ENCODE measurements at regions not wholly inside any gene's neighbourhood (a gene's known extent, or its start where the extent isn't known, plus 50 kb on each side); places are given as distances from the start of the nearest gene placed in this dataset.

DNA sequence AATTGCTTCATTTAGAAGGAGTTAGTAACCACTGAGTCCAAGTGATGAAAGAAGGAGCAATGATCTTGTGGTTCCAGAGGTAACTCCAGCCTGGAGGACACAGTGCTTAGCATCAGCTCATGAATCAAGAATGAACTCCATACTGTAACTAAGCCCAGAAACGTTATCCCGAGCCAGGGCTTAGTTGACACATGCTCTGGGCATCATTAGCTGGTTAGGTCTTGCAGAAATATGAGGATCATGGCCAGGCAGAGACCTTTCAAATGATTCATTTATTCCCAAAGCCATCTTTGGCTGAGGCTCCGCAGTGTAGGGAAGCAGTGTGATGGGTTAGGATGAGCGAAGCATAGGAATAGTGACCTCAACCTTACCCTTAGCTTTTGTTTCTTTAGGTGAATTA, 277.4 kb downstream of the FAM76B start:
- TF ChIP-seq, protein P1, sequence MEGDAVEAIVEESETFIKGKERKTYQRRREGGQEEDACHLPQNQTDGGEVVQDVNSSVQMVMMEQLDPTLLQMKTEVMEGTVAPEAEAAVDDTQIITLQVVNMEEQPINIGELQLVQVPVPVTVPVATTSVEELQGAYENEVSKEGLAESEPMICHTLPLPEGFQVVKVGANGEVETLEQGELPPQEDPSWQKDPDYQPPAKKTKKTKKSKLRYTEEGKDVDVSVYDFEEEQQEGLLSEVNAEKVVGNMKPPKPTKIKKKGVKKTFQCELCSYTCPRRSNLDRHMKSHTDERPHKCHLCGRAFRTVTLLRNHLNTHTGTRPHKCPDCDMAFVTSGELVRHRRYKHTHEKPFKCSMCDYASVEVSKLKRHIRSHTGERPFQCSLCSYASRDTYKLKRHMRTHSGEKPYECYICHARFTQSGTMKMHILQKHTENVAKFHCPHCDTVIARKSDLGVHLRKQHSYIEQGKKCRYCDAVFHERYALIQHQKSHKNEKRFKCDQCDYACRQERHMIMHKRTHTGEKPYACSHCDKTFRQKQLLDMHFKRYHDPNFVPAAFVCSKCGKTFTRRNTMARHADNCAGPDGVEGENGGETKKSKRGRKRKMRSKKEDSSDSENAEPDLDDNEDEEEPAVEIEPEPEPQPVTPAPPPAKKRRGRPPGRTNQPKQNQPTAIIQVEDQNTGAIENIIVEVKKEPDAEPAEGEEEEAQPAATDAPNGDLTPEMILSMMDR (conservative IDR thresholded peaks at IDR 0.05 in 1 of 2, IDR thresholded peaks at IDR 0.05 in 1 of 2; ENCODE audit: extremely low read depth in 1 of 2, insufficient read depth in 1 of 2, low read depth in 1 of 2, low read length in 2 of 2): no peak
- no peak for TF ChIP-seq EZH2 (IDR thresholded peaks at IDR 0.05; ENCODE audit: borderline replicate concordance, low read length)

Measured in mammary epithelial cell (primary cell).